ENCODE measurements at regions not wholly inside any gene's neighbourhood (a gene's known extent, or its start where the extent isn't known, plus 50 kb on each side); places are given as distances from the start of the nearest gene placed in this dataset.

DNA sequence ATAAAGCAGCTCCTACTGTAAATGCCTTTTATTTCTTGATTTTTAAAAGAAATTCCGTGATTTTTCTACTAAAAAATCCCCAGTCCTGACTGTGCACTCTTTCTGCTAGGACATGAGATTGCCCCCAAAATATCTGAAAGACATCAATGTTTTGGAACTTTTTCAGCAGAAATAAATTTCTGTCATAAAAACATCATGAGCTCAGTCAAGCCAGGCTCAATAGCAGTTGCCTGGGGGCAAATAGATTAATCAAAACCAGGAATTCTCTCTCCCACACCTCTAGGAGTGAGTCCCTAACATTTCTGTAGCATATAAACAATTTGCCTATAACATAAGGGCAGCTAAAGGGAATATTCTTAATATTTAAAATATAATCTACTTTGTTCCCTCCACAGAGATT, 654.1 kb downstream of the PTPRC start:
- DNase-seq: no peak

DNA sequence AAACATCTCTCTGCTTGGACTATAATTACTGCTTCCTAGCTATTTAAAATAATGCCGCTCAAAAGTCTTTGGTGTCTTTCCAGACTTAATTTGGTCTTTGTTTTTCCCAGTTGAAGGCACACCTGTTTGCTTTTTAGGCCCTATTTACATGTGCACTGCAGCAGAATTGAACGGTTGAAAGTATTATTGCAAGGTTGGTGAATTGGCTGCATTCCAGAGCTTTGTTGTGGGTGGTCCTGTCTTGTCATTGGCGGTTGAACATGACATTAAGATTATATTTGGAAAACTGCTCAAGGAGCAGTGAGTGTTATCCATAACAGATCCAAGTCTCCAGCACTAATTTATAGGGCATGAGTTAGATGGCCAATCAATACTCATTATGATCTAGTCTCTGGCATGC, 656.3 kb downstream of the PTPRC start:
- DNase-seq: no peak

DNA sequence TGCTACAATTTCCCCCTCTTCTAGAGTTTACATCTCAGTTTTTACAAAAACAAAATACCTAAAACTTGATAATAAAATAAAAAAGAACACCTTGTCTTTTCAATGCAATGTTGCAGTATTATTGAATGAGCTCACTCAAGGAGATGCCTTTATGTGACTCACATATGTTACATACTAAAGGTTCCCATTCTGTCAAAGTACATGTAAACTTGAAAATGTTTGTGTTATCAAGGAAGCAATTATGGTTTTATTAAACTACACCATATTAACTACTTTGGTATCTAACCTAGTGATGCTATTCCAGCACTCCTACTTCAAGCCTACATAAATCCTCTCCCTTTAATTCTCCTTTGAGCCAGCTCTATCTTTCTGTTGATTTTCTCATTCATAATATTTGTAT, 658.3 kb downstream of the PTPRC start:
- no peak for DNase-seq

DNA sequence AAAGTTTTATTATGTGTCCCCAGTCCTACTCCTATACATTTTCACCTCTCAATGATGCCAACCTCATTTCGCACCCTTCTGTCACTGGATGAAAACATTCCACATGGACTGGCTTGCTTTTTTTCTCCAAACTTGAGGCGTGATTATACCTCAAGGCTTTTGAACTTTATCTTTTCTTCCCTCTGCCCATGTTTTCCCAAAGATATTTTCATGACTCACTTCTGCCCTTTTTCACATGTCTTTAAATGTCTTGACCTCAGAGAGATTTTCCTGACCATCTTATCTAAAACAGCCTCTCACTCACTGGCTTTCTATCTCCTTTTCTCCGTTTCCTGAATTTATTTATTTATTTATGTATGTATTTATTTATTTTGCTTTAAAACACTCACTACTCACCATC, 659.0 kb downstream of the PTPRC start:
- DNase-seq: no peak

GRCh38 chr1:199298825-199299224, 660.0 kb downstream of the PTPRC start:
- DNase-seq: no peak

GRCh38 chr1:199301472-199302217, 662.8 kb downstream of the PTPRC start:
- DNase-seq: no peak

GRCh38 chr1:199302554-199302953, 663.7 kb downstream of the PTPRC start:
- no peak for DNase-seq

DNA sequence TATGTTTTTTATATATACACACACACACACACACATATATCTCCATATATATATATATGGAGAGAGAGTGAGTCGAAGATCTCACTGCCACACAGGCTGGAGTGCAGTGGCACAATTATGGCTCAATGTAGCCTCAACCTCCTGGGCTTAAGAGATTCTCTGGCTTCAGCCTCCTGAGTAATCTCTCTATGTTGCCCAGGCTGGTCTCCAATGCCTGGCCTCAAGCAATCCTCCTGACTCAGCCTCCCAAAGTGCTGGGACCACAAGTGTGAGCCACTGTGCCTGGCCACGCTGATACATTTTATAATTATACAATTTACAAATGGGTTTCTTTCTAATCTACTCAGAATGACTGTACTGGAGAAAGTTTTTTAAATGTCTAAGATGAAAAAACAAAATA, 664.2 kb downstream of the PTPRC start:
- no peak for DNase-seq

DNA sequence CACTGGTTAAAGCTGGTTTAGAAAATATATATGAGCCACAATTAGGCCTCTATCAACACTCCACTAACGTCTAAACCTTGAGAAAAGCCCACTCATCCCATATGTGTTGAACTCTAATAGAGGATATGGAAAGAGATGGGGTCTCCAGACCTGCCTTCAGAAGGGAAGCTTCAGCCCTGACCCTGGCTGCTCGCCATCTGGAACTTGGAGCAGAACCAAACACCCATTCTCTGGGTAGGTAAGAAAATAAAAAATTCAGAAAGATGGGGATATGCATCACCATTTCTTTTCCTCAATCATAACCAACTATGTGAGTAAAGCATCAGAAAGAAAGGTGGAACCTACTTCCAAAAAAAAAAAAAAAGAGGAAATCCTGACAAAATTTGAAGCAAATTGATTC, 666.2 kb downstream of the PTPRC start:
- no peak for DNase-seq

DNA sequence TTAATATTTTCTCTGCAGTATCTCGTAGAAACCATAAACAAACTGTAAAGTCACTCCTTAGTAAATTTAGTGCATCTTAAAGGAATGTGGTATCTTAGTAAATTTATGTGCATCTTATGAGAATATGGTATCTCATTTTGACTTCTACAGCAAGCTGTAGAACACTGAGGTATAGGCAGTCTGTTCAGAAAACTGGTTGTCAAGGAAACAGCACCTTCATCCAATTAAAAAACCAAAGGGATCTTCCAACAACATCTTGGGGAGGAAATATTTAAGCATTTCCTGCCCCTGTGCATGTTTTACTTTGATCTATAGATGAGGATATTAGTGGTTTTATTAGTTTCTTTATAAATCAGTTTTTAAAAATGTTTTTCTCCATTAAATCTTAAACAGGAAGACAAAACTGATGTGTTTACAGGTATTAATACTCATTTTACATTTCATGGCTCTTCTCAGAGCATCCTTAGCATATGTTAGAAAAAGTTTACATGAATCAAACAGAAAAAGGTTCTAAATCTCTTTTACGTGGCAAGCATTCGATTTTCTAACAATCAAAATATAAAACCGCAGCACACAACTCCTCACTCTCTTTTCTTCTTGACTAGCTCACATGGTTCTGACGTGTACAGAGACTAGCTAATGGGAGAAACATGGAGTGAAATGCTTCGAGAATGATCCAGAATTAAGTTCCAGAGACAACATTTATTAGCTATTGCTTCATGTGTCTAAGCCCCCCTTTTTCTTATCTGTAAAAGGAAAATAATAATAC, 668.8 kb downstream of the PTPRC start:
- no peak for DNase-seq

DNA sequence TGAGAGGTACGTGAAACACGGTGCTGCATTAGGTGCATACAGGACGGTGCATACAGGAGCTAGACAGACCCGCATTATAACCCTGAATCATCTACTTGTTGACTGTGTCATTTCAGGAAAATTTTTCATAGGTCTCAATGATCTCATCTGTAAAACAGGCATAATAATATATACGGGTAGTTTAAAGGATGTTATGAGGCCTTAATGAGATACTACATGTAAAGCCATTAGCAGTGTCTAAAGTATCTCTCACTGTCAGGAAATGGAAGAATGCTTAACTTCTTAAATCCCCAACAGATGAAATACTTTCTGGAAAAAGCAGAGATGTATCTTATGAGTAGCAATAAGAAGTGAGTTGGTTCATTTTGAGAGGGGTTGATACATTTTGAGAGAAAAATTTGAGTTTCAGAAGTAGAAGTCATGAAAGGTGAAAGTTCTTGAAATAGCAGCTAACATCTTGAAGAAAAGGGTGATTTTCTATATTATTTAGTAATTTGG, 669.6 kb downstream of the PTPRC start:
- DNase-seq: peak in 1 of 5 donors; percentile 16

DNA sequence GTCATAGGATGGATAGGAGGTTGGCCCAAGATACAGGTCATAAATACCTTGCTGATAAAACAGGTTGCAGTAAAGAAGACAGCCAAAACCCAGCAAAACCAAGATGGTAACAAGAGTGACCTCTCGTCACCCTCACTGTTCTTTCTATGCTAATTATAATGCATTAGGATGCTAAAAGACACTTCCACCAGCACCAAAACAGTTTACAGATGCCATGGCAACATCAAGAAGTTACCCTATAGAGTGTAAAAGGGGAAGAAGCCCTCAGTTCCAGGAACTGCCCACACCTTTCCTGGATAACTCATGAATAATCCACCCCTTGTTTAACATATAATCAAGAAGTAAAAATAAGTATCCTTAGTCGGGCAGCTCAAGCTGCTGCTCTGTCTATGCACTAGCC, 671.9 kb downstream of the PTPRC start:
- no peak for DNase-seq

GRCh38 chr1:199311478-199312262, 672.8 kb downstream of the PTPRC start:
- DNase-seq: no peak

DNA sequence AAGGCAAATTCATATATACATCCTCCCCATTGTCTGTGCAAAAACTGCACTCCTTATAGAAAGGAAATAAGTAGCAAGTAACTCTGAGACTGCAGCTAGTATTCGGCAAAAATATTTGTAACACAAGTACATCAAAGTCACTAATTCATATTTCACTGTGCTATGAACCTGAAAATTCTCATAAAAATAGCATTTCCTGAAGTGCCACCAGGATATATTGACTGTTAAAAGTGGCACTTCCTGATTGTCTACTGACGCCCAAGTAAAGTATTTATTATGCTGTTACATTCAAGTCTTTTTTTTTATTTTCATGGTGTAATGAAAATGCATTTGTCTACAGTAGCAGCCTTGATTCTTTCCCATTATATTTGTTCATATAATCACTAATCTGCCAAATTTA, 673.8 kb downstream of the PTPRC start:
- DNase-seq: no peak

DNA sequence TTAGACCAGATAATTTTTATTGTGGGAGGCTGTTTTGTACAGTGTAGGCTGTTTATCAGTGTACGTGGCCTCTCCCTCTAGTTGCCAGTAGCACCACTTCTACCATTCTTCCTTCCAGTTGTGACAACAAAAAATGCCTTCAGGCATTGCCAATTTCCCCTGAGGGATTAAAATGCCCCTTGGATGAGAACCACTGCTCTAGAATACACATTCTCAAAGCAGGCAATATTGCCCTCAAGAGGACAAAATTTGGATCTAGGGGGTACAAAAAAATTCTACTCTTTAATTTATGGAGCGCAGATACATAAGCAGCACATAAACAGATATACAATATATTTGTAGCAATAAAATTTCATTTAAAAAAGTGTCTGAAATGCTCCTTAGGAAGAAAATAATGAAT, 674.6 kb downstream of the PTPRC start:
- no peak for DNase-seq

DNA sequence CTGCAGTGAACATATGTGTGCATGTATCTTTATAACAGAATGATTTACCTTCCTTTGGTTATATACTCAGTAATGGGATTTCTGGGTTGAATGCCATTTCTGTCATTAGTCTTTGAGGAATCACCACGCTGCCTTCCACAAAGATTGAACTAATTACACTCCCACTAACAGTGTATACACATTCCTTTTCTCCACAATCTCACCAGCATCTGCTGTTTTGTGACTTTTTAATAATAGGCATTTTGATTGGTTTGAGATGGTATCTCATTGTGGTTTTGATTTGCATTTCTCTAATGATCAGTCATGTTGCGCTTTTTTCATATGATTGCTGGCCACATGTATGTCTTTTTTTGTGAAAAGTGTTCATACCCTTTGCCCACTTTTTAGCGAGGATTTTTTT, 680.5 kb downstream of the PTPRC start:
- DNase-seq: no peak

DNA sequence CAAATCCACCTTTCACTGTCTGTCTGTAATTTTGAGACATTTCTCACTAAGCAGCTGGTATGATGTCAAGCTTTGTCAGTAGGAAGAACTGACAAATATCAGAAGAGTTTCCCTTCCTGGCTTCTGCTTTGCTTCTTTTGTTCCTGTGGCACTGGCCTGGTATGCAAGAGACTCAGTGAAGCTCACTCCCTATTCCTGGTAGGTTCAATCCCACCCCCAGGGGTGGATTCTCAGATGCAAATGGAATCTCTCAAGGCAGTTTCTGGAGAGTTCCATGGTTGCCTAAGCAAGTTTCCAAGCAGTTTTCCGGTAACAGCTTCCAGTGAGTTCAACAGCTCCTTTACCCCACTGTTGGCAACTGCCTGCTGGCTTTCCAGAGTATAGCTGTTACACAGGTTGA, 683.4 kb downstream of the PTPRC start:
- no peak for DNase-seq

GRCh38 chr1:199333180-199333579, 694.3 kb upstream of the NR5A2 start:
- DNase-seq: no peak

DNA sequence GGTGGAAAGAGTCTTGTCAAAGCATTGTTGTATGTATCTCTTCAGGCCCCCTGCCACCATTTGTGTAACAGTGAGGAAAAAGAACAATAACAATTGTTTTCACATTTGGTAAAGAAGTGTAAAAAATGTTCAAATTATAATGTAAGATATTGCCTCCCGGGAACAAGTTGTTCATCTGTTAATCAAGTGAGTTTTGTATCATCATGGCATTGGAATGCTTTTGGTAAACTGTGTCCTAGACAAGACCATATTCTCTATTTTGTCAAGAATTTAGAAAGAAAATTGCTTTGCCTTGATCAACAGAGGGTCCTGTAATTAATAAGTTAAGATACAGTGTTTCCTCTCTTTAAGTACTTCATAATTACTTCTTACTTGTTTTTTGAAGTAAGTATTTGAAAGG, 692.0 kb upstream of the NR5A2 start:
- no peak for DNase-seq

- no peak for DNase-seq
Measured at GRCh38 chr1:199336745-199337640, 690.5 kb upstream of the NR5A2 start.

- DNase-seq: no peak
Measured at GRCh38 chr1:199338760-199339159, 688.8 kb upstream of the NR5A2 start.

DNA sequence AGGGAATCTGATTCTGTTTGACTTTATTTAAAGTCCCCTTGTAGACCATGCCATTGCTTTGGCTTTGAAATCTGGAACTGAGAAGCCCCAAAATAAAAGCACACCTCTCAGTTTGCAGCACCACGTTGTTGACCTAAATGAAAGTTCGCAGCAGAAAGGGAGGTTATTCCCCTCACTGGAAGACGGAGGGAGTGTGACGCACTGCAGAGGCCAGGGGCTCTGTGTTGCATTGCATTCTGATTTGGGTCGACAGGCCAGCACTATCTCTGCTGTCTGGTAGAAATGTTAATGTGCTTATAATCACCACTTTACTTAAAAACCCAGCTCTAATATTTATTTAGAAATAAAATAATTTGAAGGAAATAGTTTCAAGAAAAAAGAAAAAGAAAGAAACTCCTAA, 675.2 kb upstream of the NR5A2 start:
- DNase-seq: no peak
